ENCODE measurements at regions not wholly inside any gene's neighbourhood (a gene's known extent, or its start where the extent isn't known, plus 50 kb on each side); places are given as distances from the start of the nearest gene placed in this dataset.

GRCh38 chr6:74284284-74284683 lies 588.3 kb downstream of the CD109 start:
- H3F3A ChIP-seq (ENCODE audit: control insufficient read depth, insufficient read depth): no peaks in the 10 kb centered on the region
- H3K36me3 ChIP-seq (ENCODE audit: control insufficient read depth, low read length): no peaks in the 10 kb centered on the region
- H3K27me3 ChIP-seq (ENCODE audit: control insufficient read depth, low read length): no peaks in the 10 kb centered on the region
- H3K4me3 ChIP-seq (ENCODE audit: low read length): no peak overlapping the region
- no peaks in the 10 kb centered on the region for H4K20me1 ChIP-seq (ENCODE audit: control insufficient read depth, insufficient read depth, low read depth, low read length)
- H3K79me2 ChIP-seq (ENCODE audit: control insufficient read depth, low read length): no peaks in the 10 kb centered on the region
- no peak overlapping the region for H3K27ac ChIP-seq (ENCODE audit: low read depth, low read length)
- no peak overlapping the region for H3K4me2 ChIP-seq (ENCODE audit: low read length)
- no peaks in the 10 kb centered on the region for H3K9me3 ChIP-seq (ENCODE audit: control insufficient read depth, insufficient read depth, low read length)
- H3K4me1 ChIP-seq (ENCODE audit: control insufficient read depth, low read length): no peaks in the 10 kb centered on the region
- TF ChIP-seq CTCF (IDR thresholded peaks at IDR 0.05; ENCODE audit: low read depth, low read length, poor library complexity, severe bottlenecking) (no peak), EZH2phosphoT487 (IDR thresholded peaks at IDR 0.05; ENCODE audit: borderline replicate concordance, low read length) (no peak)
- no peaks in the 10 kb centered on the region for H3K9me2 ChIP-seq (replicated peaks; ENCODE audit: control insufficient read depth, low read length)

- no peaks in the 10 kb centered on the region for H3K9me3 ChIP-seq (ENCODE audit: control insufficient read depth, insufficient read depth, low read length)
- H3K79me2 ChIP-seq (ENCODE audit: control insufficient read depth, low read length): no peaks in the 10 kb centered on the region
- no peak overlapping the region for H3K27ac ChIP-seq (ENCODE audit: low read depth, low read length)
- H3K27me3 ChIP-seq (ENCODE audit: control insufficient read depth, low read length): no peaks in the 10 kb centered on the region
- H3F3A ChIP-seq (ENCODE audit: control insufficient read depth, insufficient read depth): no peaks in the 10 kb centered on the region
- no peak overlapping the region for H3K4me2 ChIP-seq (ENCODE audit: low read length)
- TF ChIP-seq EZH2phosphoT487 (IDR thresholded peaks at IDR 0.05; ENCODE audit: borderline replicate concordance, low read length) (no peak), CTCF (IDR thresholded peaks at IDR 0.05; ENCODE audit: low read depth, low read length, poor library complexity, severe bottlenecking) (no peak)
- no peaks in the 10 kb centered on the region for H3K9me2 ChIP-seq (replicated peaks; ENCODE audit: control insufficient read depth, low read length)
- no peaks in the 10 kb centered on the region for H3K36me3 ChIP-seq (ENCODE audit: control insufficient read depth, low read length)
- no peak overlapping the region for H3K4me3 ChIP-seq (ENCODE audit: low read length)
- no peaks in the 10 kb centered on the region for H3K4me1 ChIP-seq (ENCODE audit: control insufficient read depth, low read length)
- no peaks in the 10 kb centered on the region for H4K20me1 ChIP-seq (ENCODE audit: control insufficient read depth, insufficient read depth, low read depth, low read length)
These were observed 587.5 kb downstream of the CD109 start for GRCh38 chr6:74283532-74283931.

- Histone ChIP-seq H3K79me2 (ENCODE audit: control insufficient read depth, low read length) (no peaks in the 10 kb centered on the region), H3F3A (ENCODE audit: control insufficient read depth, insufficient read depth) (no peaks in the 10 kb centered on the region), H3K4me2 (ENCODE audit: low read length) (no peak overlapping the region), H3K9me2 (replicated peaks; ENCODE audit: control insufficient read depth, low read length) (no peaks in the 10 kb centered on the region), H3K4me3 (ENCODE audit: low read length) (no peak overlapping the region), H3K9me3 (ENCODE audit: control insufficient read depth, insufficient read depth, low read length) (no peaks in the 10 kb centered on the region), H3K36me3 (ENCODE audit: control insufficient read depth, low read length) (no peaks in the 10 kb centered on the region), H3K27me3 (ENCODE audit: control insufficient read depth, low read length) (no peaks in the 10 kb centered on the region), H4K20me1 (ENCODE audit: control insufficient read depth, insufficient read depth, low read depth, low read length) (no peaks in the 10 kb centered on the region), H3K27ac (ENCODE audit: low read depth, low read length) (no peak overlapping the region), H3K4me1 (ENCODE audit: control insufficient read depth, low read length) (no peaks in the 10 kb centered on the region)
- no peak for TF ChIP-seq EZH2phosphoT487 (IDR thresholded peaks at IDR 0.05; ENCODE audit: borderline replicate concordance, low read length)
- TF ChIP-seq CTCF (IDR thresholded peaks at IDR 0.05; ENCODE audit: low read depth, low read length, poor library complexity, severe bottlenecking): no peak
These were observed 586.2 kb downstream of the CD109 start for GRCh38 chr6:74282143-74282689.
